Panc1 (cell line): ENCODE measurements at regions not wholly inside any gene's neighbourhood (a gene's known extent, or its start where the extent isn't known, plus 50 kb on each side); places are given as distances from the start of the nearest gene placed in this dataset.
A peak's percentile ranks its signal among the peaks of the same experiment; 100 is the strongest.

Source experiments
- ATAC-seq: fragments of 200-7000 bp; cut with Tn5 transposase; 2 replicates; pipeline ENCODE4 v1.9.1; 2020; ENCODE audit warnings: mild to moderate bottlenecking, moderate library complexity
- BruUV-seq: library from RNA; stranded (reverse); fragments of 400-500 nt; replicated peaks from 2 replicates; lab custom pipeline; 2021; lab: Mats Ljungman, UMichigan
- CTCF ChIA-PET: fragments of 300-600 bp; sonication (Branson Sonifier 250); formaldehyde crosslinking; loops from one replicate; lab custom pipeline; 2022; ENCODE audit warnings: antibody characterized with exemption; lab: Charles Lee
- POLR2A ChIA-PET: fragments of 300-600 bp; sonication (Branson Sonifier 250); formaldehyde crosslinking; loops from one replicate; lab custom pipeline; 2022; ENCODE audit warnings: antibody characterized with exemption; lab: Charles Lee
- DNase-seq: peaks from one replicate; pipeline ENCODE4 v3.0.0-alpha.2; 2010; ENCODE audit warnings: low read depth, low spot score
- H3K27ac ChIP-seq: 2 replicates; pipeline ENCODE4 v1.5.1; 2011; ENCODE audit warnings: mild to moderate bottlenecking, low read length, inconsistent platforms
- H3K27me3 ChIP-seq: fragments of 200-500 bp; sonication (Bioruptor generic); 2 replicates; pipeline ENCODE4 v1.6.0; 2014; ENCODE audit warnings: low read length, inconsistent platforms; ENCODE audit not compliant: control insufficient read depth, insufficient read depth
- H3K36me3 ChIP-seq: fragments of 200-500 bp; sonication (Bioruptor generic); 2 replicates; pipeline ENCODE4 v1.5.1; 2014; ENCODE audit warnings: inconsistent platforms, mild to moderate bottlenecking, low read length, moderate library complexity; ENCODE audit not compliant: control insufficient read depth, insufficient read depth
- H3K4me1 ChIP-seq: 2 replicates; pipeline ENCODE4 v1.5.1; 2011; ENCODE audit warnings: inconsistent platforms, mild to moderate bottlenecking, low read length, moderate library complexity; ENCODE audit not compliant: control insufficient read depth, insufficient read depth
- H3K4me3 ChIP-seq, 2 experiments: 2 replicates each; pipeline ENCODE4 v1.5.1; 2011 to 2012; ENCODE audit warnings: low read depth in 2 of 2, low read length in 2 of 2, mild to moderate bottlenecking in 2 of 2, inconsistent platforms in 1 of 2, moderate library complexity in 1 of 2
- H3K9me3 ChIP-seq: fragments of 200-500 bp; sonication (Bioruptor generic); 2 replicates; pipeline ENCODE4 v1.5.1; 2014; ENCODE audit warnings: low read depth, mild to moderate bottlenecking, inconsistent platforms, low read length, moderate library complexity; ENCODE audit not compliant: control insufficient read depth, insufficient read depth
- POLR2AphosphoS5 ChIP-seq: IDR thresholded peaks from 2 replicates; pipeline ENCODE4 v1.6.1; 2012; ENCODE audit warnings: mild to moderate bottlenecking, low read depth, low read length, moderate library complexity
- SIN3A ChIP-seq: IDR thresholded peaks from 2 replicates; pipeline ENCODE4 v1.6.1; 2012; ENCODE audit warnings: low read depth, mild to moderate bottlenecking, low read length, moderate library complexity, borderline replicate concordance; ENCODE audit not compliant: insufficient read depth
- TCF7L2 ChIP-seq: IDR thresholded peaks from 2 replicates; pipeline ENCODE4 v1.6.1; 2011; ENCODE audit warnings: mild to moderate bottlenecking, low read depth, low read length, inconsistent platforms
- in situ Hi-C: cut with HindIII; loops from 2 replicates; pipeline ENCODE4 v1.10.0; 2016; ENCODE audit warnings: low sequenced_read_pairs, low pct_unique_long_range_greater_than_20kb
- intact Hi-C: fragments of 100-400 bp; cut with micrococcal nuclease; formaldehyde crosslinking; loops from one replicate; pipeline ENCODE4 v1.10.0; 2022; ENCODE audit not compliant: unreplicated experiment
- TF ChIP-seq, protein P1 (sequence below), 2 experiments: IDR thresholded peaks; 2 replicates each; pipeline ENCODE4 v1.6.1; 2011 to 2012; ENCODE audit warnings: low read depth in 2 of 2, control low read depth in 1 of 2, low read length in 1 of 2, mild to moderate bottlenecking in 1 of 2, moderate library complexity in 1 of 2; ENCODE audit not compliant: insufficient read depth in 1 of 2
- TF ChIP-seq, protein P2 (sequence below): fragments of 450-650 bp; IDR thresholded peaks from 2 replicates; pipeline ENCODE4 v1.5.1; 2017; ENCODE audit warnings: mild to moderate bottlenecking

DNA sequence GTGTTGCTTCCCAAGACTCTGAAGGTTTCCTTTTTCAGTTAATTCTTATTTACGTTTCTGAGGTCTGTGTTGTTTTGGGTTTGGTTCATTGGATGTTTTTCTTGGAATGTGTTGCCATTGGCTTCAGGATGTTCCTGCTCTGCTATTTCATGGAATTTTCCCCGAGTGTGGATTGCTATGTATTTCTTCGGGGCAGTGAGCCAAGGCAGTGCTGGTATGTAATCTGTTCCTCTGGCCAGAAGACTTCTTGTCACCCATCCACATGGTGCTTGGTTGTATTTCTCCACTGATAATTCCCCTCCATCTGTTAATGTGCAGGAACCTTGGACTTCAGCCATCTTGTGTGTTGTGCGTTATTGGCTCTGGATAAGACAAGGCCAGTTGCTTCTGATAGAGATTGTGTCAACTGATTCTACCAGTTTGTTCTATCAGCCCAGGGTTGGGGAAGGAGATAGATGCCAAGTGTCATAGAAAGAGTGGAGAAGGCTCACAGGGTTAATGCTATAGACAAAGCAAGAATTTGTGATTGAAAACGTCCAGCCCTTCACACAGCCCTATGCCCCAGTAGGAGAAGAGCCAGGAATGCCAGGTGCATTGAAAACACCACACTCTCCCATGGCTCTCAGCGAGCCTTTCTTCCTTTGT is 505.2 kb downstream of the PLPP3 start:
- no TSS peak for BruUV-seq
- CTCF ChIA-PET: no interaction called here
- TF ChIP-seq TCF7L2: no peak
- TF ChIP-seq SIN3A: no peak
- TF ChIP-seq, protein P1, sequence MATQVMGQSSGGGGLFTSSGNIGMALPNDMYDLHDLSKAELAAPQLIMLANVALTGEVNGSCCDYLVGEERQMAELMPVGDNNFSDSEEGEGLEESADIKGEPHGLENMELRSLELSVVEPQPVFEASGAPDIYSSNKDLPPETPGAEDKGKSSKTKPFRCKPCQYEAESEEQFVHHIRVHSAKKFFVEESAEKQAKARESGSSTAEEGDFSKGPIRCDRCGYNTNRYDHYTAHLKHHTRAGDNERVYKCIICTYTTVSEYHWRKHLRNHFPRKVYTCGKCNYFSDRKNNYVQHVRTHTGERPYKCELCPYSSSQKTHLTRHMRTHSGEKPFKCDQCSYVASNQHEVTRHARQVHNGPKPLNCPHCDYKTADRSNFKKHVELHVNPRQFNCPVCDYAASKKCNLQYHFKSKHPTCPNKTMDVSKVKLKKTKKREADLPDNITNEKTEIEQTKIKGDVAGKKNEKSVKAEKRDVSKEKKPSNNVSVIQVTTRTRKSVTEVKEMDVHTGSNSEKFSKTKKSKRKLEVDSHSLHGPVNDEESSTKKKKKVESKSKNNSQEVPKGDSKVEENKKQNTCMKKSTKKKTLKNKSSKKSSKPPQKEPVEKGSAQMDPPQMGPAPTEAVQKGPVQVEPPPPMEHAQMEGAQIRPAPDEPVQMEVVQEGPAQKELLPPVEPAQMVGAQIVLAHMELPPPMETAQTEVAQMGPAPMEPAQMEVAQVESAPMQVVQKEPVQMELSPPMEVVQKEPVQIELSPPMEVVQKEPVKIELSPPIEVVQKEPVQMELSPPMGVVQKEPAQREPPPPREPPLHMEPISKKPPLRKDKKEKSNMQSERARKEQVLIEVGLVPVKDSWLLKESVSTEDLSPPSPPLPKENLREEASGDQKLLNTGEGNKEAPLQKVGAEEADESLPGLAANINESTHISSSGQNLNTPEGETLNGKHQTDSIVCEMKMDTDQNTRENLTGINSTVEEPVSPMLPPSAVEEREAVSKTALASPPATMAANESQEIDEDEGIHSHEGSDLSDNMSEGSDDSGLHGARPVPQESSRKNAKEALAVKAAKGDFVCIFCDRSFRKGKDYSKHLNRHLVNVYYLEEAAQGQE (IDR thresholded peaks at IDR 0.05; ENCODE audit: insufficient read depth in 1 of 2, low read depth in 2 of 2, low read length in 1 of 2): no peak
- TF ChIP-seq, protein P2, sequence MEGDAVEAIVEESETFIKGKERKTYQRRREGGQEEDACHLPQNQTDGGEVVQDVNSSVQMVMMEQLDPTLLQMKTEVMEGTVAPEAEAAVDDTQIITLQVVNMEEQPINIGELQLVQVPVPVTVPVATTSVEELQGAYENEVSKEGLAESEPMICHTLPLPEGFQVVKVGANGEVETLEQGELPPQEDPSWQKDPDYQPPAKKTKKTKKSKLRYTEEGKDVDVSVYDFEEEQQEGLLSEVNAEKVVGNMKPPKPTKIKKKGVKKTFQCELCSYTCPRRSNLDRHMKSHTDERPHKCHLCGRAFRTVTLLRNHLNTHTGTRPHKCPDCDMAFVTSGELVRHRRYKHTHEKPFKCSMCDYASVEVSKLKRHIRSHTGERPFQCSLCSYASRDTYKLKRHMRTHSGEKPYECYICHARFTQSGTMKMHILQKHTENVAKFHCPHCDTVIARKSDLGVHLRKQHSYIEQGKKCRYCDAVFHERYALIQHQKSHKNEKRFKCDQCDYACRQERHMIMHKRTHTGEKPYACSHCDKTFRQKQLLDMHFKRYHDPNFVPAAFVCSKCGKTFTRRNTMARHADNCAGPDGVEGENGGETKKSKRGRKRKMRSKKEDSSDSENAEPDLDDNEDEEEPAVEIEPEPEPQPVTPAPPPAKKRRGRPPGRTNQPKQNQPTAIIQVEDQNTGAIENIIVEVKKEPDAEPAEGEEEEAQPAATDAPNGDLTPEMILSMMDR: no peak
- no peak for TF ChIP-seq POLR2AphosphoS5
- Histone ChIP-seq H3K9me3 (no peaks in the 10 kb centered on the region), H3K4me3 (no peak overlapping the region), H3K27ac (no peak overlapping the region), H3K36me3 (no peaks in the 10 kb centered on the region), H3K27me3 (no peaks in the 10 kb centered on the region), H3K4me1 (no peaks in the 10 kb centered on the region)
- in situ Hi-C loops (no loop called here), intact Hi-C loops (no loop called here)
- POLR2A ChIA-PET: no interaction called here
- 0 out of 2 replicates have a peak, but pooled peaks have one; percentile 30 for ATAC-seq
- DNase-seq: no peak

DNA sequence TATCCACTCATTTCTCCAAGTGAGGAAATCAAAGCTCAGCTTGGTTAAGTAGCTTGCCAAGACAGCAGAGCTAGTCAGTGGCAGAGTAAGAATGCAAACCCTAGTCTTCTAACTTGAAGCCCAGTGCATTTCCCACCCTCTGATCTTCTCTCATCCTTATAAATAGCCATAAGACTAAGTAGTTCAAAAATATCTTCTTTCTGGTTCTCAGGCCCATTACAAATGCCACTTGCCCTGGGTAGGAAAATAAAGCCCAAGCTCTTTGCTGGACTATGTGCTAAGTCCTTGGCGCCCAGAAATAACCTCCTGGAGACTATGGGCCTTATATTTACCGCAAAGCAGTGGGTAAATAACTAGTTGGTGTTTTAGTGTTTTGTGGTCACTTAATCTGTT is 505.8 kb downstream of the PLPP3 start:
- in situ Hi-C loops: no loop called here
- Histone ChIP-seq H3K27ac (no peak overlapping the region), H3K4me3 (no peak overlapping the region), H3K27me3 (no peaks in the 10 kb centered on the region), H3K4me1 (no peaks in the 10 kb centered on the region), H3K9me3 (no peaks in the 10 kb centered on the region), H3K36me3 (no peaks in the 10 kb centered on the region)
- DNase-seq (no peak), ATAC-seq (0 out of 2 replicates have a peak, but pooled peaks have one; percentile 21)
- no TSS peak for BruUV-seq
- ChIA-PET POLR2A (no interaction called here), CTCF (no interaction called here)
- intact Hi-C loops: no loop called here
- TF ChIP-seq, protein P1 (IDR thresholded peaks at IDR 0.05; ENCODE audit: insufficient read depth in 1 of 2, low read depth in 2 of 2, low read length in 1 of 2): no peak
- TF ChIP-seq, protein P2: no peak
- TF ChIP-seq TCF7L2 (no peak), POLR2AphosphoS5 (no peak), SIN3A (no peak)
